HL-60 (cell line): ENCODE measurements at regions not wholly inside any gene's neighbourhood (a gene's known extent, or its start where the extent isn't known, plus 50 kb on each side); places are given as distances from the start of the nearest gene placed in this dataset.

Experiments
- CTCF ChIP-seq: IDR thresholded peaks from one replicate; pipeline ENCODE4 v1.5.1; 2011; ENCODE audit warnings: low read length, control low read depth, inconsistent platforms; ENCODE audit not compliant: insufficient read depth
- POLR2AphosphoS5 ChIP-seq: IDR thresholded peaks from 2 replicates; pipeline ENCODE4 v1.6.1; 2012; ENCODE audit warnings: low read depth

GRCh38 chr4:114320126-114320525 lies 278.5 kb upstream of the UGT8 start:
- TF ChIP-seq CTCF = no peak
- TF ChIP-seq POLR2AphosphoS5 = no peak
